Esophagus squamous epithelium (tissue), 5 donors: ENCODE measurements at regions not wholly inside any gene's neighbourhood (a gene's known extent, or its start where the extent isn't known, plus 50 kb on each side); places are given as distances from the start of the nearest gene placed in this dataset.
"Not testable (repeated sequence)": the region's sequence is repeated elsewhere in the genome, so short reads cannot be mapped to it uniquely, and the experiment has no call there.

Experiments
- DNase-seq: peaks from one replicate; lab custom pipeline; 2025; lab: John Stamatoyannopoulos, UW
- H3K27ac ChIP-seq, 4 donors: fragments of 200-600 bp; sonication (generic); one replicate each; pipeline ENCODE4 v1.5.1; 2016 to 2019; ENCODE audit warnings: mild to moderate bottlenecking in 1 of 4
- H3K27me3 ChIP-seq, 4 donors: fragments of 200-600 bp; sonication (generic); 1 replicate in 3 of 4; 2 replicates in 1 of 4; pipeline versions ENCODE4 v1.5.1 to v1.6.0; 2017 to 2021; ENCODE audit warnings: antibody characterized with exemption in 1 of 4
- H3K36me3 ChIP-seq, 3 donors: fragments of 200-600 bp; sonication (generic); one replicate each; pipeline ENCODE4 v1.5.1; 2016 to 2019
- H3K4me1 ChIP-seq, 3 donors: fragments of 200-600 bp; sonication (generic); one replicate each; pipeline ENCODE4 v1.5.1; 2017 to 2019
- H3K4me3 ChIP-seq, 4 donors: fragments of 200-600 bp; sonication (generic); 1 replicate in 3 of 4; 2 replicates in 1 of 4; pipeline ENCODE4 v1.5.1; 2016 to 2019; ENCODE audit warnings: mild to moderate bottlenecking in 2 of 4, moderate library complexity in 1 of 4
- H3K9me3 ChIP-seq, 3 donors: fragments of 200-600 bp; sonication (generic); one replicate each; pipeline ENCODE4 v1.5.1; 2016 to 2019
- CTCF ChIP-seq, 6 experiments: fragments of 450-650 bp in 4 of 6; fragments of 200-600 bp in 2 of 6; sonication (generic) in 2 of 6; IDR thresholded peaks; one replicate each; pipeline ENCODE4 v1.5.1; 2016 to 2019; ENCODE audit warnings: antibody characterized with exemption in 6 of 6, mild to moderate bottlenecking in 4 of 6, moderate library complexity in 4 of 6
- WGBS, 2 donors: methylation state at CpG; one replicate each; pipeline ENCODE4 v1.1.5; 2018; 5-methylcytosine and 5-hydroxymethylcytosine counted together
- intact Hi-C: fragments of 100-400 bp; cut with DNase I; formaldehyde crosslinking; loops from one replicate; pipeline ENCODE4 v1.15.0; 2022
- donor health status: DM: yes; HTN: yes; CAD: no.

GRCh38 chr2:87217005-87217404, 195.4 kb upstream of the PLGLB1 start:
- H3K27ac ChIP-seq, H3K9me3 ChIP-seq, DNase-seq, H3K36me3 ChIP-seq, H3K27me3 ChIP-seq, intact Hi-C loops, H3K4me3 ChIP-seq, H3K4me1 ChIP-seq: not testable (repeated sequence)
- WGBS, 2 donors: no CpG with 5 or more reads among the region's 4 CpGs

GRCh38 chr2:87217741-87218410, 196.2 kb upstream of the PLGLB1 start:
- H3K27ac ChIP-seq, H3K9me3 ChIP-seq, H3K27me3 ChIP-seq, DNase-seq, H3K36me3 ChIP-seq, intact Hi-C loops, H3K4me1 ChIP-seq, H3K4me3 ChIP-seq: not testable (repeated sequence)
- WGBS, 2 donors: 0% methylated on average over 1 to 5 of the region's 21 CpGs
- TF ChIP-seq CTCF (IDR thresholded peaks at IDR 0.05): peak in 3 of 6 experiments; percentile 23 to 51 (median 35)

GRCh38 chr2:87220651-87221050, 199.0 kb upstream of the PLGLB1 start:
- intact Hi-C loops, H3K4me1 ChIP-seq, H3K9me3 ChIP-seq, H3K36me3 ChIP-seq, DNase-seq, H3K27ac ChIP-seq, H3K27me3 ChIP-seq, H3K4me3 ChIP-seq: not testable (repeated sequence)
- 39 to 80% methylated on average over 3 to 9 of the region's 9 CpGs for WGBS, 2 donors

GRCh38 chr2:87222131-87222530, 200.5 kb upstream of the PLGLB1 start:
- H3K4me1 ChIP-seq, intact Hi-C loops, H3K27ac ChIP-seq, H3K9me3 ChIP-seq, H3K4me3 ChIP-seq, H3K27me3 ChIP-seq, DNase-seq, H3K36me3 ChIP-seq: not testable (repeated sequence)
- 74 to 78% methylated on average over 6 of the region's 7 CpGs for WGBS, 2 donors

GRCh38 chr2:87223873-87224272, 202.2 kb upstream of the PLGLB1 start:
- H3K36me3 ChIP-seq, H3K4me1 ChIP-seq, intact Hi-C loops, H3K4me3 ChIP-seq, H3K27ac ChIP-seq, DNase-seq, H3K9me3 ChIP-seq, H3K27me3 ChIP-seq: not testable (repeated sequence)
- no CpG with 5 or more reads among the region's 3 CpGs for WGBS, 2 donors

DNA sequence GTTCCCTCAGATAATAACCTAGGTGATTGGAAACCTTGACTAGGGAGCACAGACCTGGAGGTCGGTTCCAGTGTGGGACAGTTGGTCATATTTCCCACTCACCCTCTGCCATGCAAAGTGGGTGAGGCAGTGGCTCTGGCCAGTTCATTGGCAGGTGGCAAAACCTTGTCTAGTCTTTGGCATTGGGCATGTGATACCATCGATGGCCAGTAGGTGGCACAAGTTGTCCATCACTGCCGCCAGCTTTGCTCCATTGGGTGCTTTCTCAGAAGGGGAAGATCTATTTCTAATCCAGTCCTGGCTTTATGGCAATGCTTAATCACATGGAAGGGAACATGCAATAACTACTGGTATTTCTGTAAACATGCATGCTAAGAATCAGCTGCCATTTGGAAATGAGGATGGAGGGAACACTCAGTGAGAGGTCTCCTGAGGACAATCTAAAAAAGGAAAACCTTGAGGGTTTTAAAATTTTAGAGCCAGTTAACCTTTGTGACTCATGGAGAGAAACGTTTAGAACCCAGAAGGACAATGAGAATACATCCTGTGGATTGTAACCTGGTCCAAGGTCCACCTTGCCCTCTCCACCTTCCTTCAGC, 207.5 kb upstream of the PLGLB1 start:
- DNase-seq, H3K9me3 ChIP-seq, H3K36me3 ChIP-seq, H3K27me3 ChIP-seq, H3K4me1 ChIP-seq, intact Hi-C loops, H3K4me3 ChIP-seq: not testable (repeated sequence)
- peak overlapping the region in 1 of 4 donors; percentile 25 for H3K27ac ChIP-seq
- peak in 1 of 6 experiments; percentile 66 for TF ChIP-seq CTCF (IDR thresholded peaks at IDR 0.05)
- WGBS, 2 donors: 0% methylated on average over 1 of the region's 4 CpGs; no CpG with 5 or more reads in 1 of the 2 donors

DNA sequence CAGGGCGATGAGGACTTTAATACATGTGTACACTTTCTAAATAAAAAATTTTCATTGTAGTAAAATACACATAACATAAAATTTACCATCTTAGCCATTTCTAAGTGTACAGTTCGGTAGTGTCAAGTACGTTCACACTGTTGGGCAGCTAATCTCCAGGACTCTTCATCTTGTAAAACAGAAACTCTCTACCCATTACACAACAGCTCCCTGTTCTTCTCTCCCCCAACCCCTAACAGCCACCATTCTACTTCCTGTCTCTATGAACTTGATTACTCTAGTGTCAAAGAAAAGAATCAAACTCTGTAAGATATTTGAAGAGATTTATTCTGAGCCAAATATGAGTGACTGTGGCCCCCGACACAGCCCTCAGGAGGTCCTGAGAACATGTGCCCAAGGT, 208.3 kb upstream of the PLGLB1 start:
- H3K4me3 ChIP-seq, intact Hi-C loops, H3K27me3 ChIP-seq, H3K36me3 ChIP-seq, H3K27ac ChIP-seq, DNase-seq, H3K9me3 ChIP-seq, H3K4me1 ChIP-seq: not testable (repeated sequence)
- WGBS, 2 donors: no CpG with 5 or more reads among the region's 4 CpGs

DNA sequence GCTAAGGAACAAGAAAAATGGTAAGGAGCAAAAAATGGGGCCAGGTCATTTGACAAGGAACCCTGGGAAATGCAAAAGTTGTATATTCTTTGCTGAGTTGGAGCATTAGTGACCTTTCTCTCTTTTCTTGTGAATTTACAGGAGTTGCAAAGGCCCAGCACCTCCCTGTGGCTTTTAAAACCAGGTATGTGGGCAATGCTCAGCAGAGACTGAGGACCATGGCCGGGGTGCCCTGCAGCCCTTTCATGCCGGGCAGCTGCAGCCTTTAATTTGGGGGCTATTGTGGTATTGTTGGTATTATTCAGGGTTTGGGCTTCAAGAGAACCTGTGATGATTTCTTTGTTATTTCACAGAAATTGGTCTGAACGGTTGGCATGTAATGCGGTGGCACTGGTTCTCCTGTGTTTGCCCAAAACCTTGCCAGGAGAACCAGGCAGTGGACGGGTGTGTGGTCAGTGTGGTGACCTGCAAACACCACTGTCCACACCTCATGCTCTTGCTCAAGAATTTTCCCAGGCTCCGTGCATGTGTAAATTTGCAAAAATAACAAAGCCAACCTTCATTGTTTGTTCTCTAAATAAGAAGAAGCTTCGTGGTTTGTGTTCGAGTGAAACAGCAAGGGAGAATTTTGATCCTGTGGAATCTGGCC, 213.8 kb upstream of the PLGLB1 start:
- intact Hi-C loops, H3K27me3 ChIP-seq, DNase-seq, H3K36me3 ChIP-seq, H3K4me3 ChIP-seq, H3K9me3 ChIP-seq, H3K4me1 ChIP-seq, H3K27ac ChIP-seq: not testable (repeated sequence)
- WGBS, 2 donors: no CpG with 5 or more reads among the region's 8 CpGs

- H3K4me3 ChIP-seq, H3K4me1 ChIP-seq: not testable (repeated sequence)
These were observed 216.1 kb upstream of the PLGLB1 start for GRCh38 chr2:87237570-87238336.

GRCh38 chr2:87239558-87240215, 218.0 kb upstream of the PLGLB1 start:
- intact Hi-C loops, H3K9me3 ChIP-seq, H3K27me3 ChIP-seq, H3K36me3 ChIP-seq, DNase-seq, H3K4me1 ChIP-seq, H3K4me3 ChIP-seq, H3K27ac ChIP-seq: not testable (repeated sequence)
- WGBS, 2 donors: 73 to 100% methylated on average over 1 to 3 of the region's 8 CpGs

More at GRCh38 chr2:87237570-87238336, 216.1 kb upstream of the PLGLB1 start:
- DNase-seq, H3K27ac ChIP-seq, H3K36me3 ChIP-seq, H3K27me3 ChIP-seq, intact Hi-C loops, H3K9me3 ChIP-seq: not testable (repeated sequence)
- WGBS, 2 donors: 15 to 42% methylated on average over 5 to 8 of the region's 15 CpGs
